Smooth muscle cell of the brain vasculature (primary cell): ENCODE measurements at regions not wholly inside any gene's neighbourhood (a gene's known extent, or its start where the extent isn't known, plus 50 kb on each side); places are given as distances from the start of the nearest gene placed in this dataset.
A peak's percentile ranks its signal among the peaks of the same experiment; 100 is the strongest.
"Not testable (repeated sequence)": the region's sequence is repeated elsewhere in the genome, so short reads cannot be mapped to it uniquely, and the experiment has no call there.

Experiments used
- DNase-seq: peaks from one replicate; pipeline ENCODE4 v3.0.0-alpha.2; 2012; ENCODE audit warnings: low read depth, low spot score

- no peak for DNase-seq
These were observed 369.2 kb downstream of the PAX1 start for GRCh38 chr20:22074635-22075034.

- DNase-seq, result no peak
These were observed 366.4 kb downstream of the PAX1 start for GRCh38 chr20:22071841-22072240.

- no peak for DNase-seq
These were observed 365.2 kb downstream of the PAX1 start for GRCh38 chr20:22070610-22071058.

GRCh38 chr20:22063753-22064152, 358.3 kb downstream of the PAX1 start:
- no peak for DNase-seq

- no peak for DNase-seq
These were observed 357.4 kb downstream of the PAX1 start for GRCh38 chr20:22062874-22063273.

- no peak for DNase-seq
These were observed 355.1 kb downstream of the PAX1 start for GRCh38 chr20:22060610-22061009.

- DNase-seq, result no peak
These were observed 353.3 kb downstream of the PAX1 start for GRCh38 chr20:22058746-22059145.

- DNase-seq, result no peak
These were observed 350.5 kb downstream of the PAX1 start for GRCh38 chr20:22055981-22056380.

- no peak for DNase-seq
These were observed 346.7 kb downstream of the PAX1 start for GRCh38 chr20:22052025-22052650.

- not testable (repeated sequence) for DNase-seq
These were observed 340.6 kb downstream of the PAX1 start for GRCh38 chr20:22045956-22046507.

GRCh38 chr20:22027423-22027822, 322.0 kb downstream of the PAX1 start:
- DNase-seq, result no peak

- DNase-seq, result no peak
These were observed 314.7 kb downstream of the PAX1 start for GRCh38 chr20:22020201-22020600.

GRCh38 chr20:22008456-22008855, 303.0 kb downstream of the PAX1 start:
- DNase-seq, result no peak

GRCh38 chr20:22006306-22006705, 300.8 kb downstream of the PAX1 start:
- DNase-seq, result no peak

- DNase-seq, result no peak
These were observed 300.1 kb downstream of the PAX1 start for GRCh38 chr20:22005535-22005934.

- DNase-seq, result no peak
These were observed 299.5 kb downstream of the PAX1 start for GRCh38 chr20:22004946-22005345.

- DNase-seq, result no peak
These were observed 298.2 kb downstream of the PAX1 start for GRCh38 chr20:22003680-22004079.

- DNase-seq, result no peak
These were observed 296.4 kb downstream of the PAX1 start for GRCh38 chr20:22001886-22002285.

GRCh38 chr20:21995461-21995860, 290.0 kb downstream of the PAX1 start:
- DNase-seq, result no peak

- no peak for DNase-seq
These were observed 288.7 kb downstream of the PAX1 start for GRCh38 chr20:21994203-21994602.

GRCh38 chr20:21982559-21982958, 277.1 kb downstream of the PAX1 start:
- no peak for DNase-seq

- DNase-seq, result peak; percentile 29
These were observed 276.3 kb downstream of the PAX1 start for GRCh38 chr20:21981597-21982344.

GRCh38 chr20:21981179-21981578, 275.7 kb downstream of the PAX1 start:
- DNase-seq, result no peak
